CD4-positive, alpha-beta T cell treated with Interleukin-12 subunit alpha and Interleukin-12 subunit beta, for 1 hour (primary cell): ENCODE measurements at regions not wholly inside any gene's neighbourhood (a gene's known extent, or its start where the extent isn't known, plus 50 kb on each side); places are given as distances from the start of the nearest gene placed in this dataset.

ENCODE experiments used
- DNase-seq: peaks from one replicate; pipeline ENCODE4 v3.0.0-alpha.2; 2020

GRCh38 chr17:55668312-55668920, 54.2 kb downstream of the TMEM100 start:
- no peak for DNase-seq

DNA sequence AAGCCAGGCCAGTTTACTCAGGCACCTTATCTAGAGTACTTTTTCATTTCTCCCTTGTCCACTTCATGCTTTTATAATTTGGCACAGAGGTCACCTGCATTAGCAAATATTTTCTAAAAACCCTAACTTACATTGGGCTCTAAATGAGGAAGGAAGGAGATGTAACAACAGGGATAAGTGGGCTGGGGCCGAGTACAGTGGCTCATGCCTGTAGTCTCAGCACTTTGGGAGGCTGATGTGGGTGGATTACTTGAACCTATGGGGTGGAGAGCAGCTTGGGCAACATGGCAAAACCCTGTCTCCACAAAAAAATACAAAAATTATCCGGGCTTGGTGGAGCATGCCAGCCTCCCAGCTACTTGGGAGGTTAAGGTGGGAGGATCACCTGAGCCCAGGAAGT, 55.9 kb downstream of the TMEM100 start:
- no peak for DNase-seq

- DNase-seq, result no peak
These were observed 58.4 kb downstream of the TMEM100 start for GRCh38 chr17:55664287-55664686.

GRCh38 chr17:55663400-55663799, 59.3 kb downstream of the TMEM100 start:
- no peak for DNase-seq

GRCh38 chr17:55661963-55662834, 60.5 kb downstream of the TMEM100 start:
- no peak for DNase-seq

DNA sequence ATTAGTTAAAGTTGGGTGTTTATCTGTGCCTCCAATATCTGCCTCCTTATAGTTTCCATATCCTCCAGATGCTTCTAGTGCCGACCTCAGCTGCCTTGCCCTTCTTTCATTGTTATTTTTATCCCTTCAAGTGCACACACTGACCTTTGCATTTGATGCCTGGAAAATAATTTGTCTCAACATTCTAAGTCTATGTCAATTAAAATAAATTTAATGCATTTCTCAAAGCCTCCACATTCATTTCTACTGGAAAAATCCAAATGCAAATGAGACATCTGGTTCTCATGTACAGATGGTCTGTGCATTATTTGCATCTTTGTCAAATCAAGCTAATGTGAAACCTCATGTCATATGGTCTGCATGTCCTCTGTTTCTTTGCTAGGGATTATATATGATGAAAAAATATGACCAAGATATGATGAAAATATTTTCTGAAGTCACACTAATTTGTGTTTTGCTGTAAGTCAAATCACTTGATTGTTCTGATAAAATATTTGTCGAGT, 61.4 kb downstream of the TMEM100 start:
- DNase-seq, result no peak

GRCh38 chr17:55660178-55660886, 62.3 kb downstream of the TMEM100 start:
- DNase-seq, result no peak

DNA sequence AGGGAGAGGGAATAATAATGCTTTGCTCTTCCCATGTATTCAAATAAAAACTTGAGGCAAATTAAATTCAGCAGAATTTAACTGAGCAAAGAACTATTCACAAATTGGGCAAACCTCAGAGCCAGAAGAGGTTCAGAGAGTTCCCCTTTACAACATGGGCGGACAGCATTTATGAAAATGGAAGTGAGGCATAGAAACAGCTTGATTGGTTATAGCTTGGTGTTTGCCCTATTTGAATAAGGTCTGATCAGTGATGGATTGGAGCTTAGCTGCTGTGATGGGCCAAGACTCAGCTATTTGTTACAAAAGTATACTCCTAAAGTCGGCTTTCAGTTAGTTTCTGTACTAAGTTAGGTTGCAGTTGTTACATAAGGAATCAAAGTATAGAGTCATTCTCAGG, 63.0 kb downstream of the TMEM100 start:
- DNase-seq, result no peak

DNA sequence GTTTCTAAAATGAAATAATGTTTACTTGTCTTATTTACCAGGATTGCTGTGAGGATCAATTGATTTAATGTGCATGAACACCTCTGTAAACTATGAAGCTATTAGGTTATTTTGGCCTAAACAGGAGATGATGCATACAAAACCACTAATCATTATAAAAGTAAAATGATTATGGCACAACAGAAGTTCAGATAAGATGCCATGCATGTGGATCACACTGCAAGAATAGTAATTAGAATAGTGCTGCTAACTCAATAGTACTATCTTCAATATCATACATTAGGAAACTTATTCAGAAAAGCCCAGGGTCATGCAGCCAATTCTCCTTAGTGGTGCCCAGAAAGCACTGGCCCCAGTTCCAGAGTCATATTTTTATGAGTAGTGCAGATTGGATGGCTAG, 66.9 kb downstream of the TMEM100 start:
- no peak for DNase-seq

DNA sequence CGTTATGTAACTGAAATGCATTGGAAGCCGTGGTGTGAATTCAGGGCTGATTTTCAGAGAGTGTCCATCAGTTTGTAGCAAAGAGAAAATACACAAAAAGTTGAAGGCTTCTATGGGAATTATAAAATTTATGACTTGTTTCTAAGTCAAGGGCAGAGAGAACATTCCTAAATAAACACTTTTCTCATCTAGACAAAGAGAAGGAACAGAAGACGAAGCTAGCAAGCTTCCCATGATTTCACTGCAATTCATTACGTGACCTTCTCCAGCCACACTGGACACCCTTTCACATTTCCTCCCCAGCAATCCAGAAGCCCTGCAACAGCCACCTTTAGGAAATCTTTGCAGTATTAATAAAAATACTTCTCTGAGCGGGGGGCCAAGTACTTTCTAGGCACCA, 67.8 kb downstream of the TMEM100 start:
- no peak for DNase-seq

- DNase-seq, result no peak
These were observed 68.6 kb downstream of the TMEM100 start for GRCh38 chr17:55654022-55654421.

DNA sequence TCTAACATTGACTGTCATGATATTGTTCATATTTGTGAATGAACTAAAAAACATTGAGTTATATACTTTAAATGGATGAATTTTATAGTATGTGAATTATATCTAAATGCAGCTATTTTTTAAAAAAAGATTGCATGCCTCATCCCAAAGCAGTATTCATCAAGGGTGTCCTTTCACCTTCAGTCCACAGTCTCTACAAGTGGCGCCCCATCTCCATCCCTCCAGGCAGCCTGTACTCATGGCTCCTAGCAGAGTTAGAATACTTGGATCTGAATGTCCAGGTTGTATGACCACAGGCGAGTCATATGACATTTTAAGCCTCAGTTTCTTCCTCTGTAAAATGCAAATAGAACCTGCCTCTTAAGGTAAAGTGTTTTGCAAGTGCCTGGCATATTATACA, 69.8 kb downstream of the TMEM100 start:
- DNase-seq, result no peak

GRCh38 chr17:55652114-55652823, 70.4 kb downstream of the TMEM100 start:
- DNase-seq, result no peak

GRCh38 chr17:55649957-55650597, 72.6 kb downstream of the TMEM100 start:
- no peak for DNase-seq

GRCh38 chr17:55648086-55648485, 74.6 kb downstream of the TMEM100 start:
- no peak for DNase-seq

DNA sequence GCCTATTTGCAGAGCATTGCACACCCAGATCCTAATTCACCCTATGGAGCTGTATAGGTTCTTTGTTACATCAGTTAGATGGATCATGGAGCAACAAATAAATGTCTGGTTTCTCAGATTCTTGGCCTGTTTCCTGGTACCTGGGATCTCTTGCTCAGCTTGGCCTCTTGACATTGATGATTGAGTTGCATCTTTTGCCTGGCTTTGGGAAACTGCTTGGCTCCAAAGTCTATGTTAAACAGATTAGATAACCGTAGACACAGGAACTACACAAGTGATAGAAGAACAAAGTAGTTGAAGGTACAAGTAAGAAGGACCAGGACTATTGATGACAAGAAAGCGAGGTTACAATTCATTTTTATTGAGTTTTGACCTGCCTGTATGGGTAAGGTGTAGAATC, 77.3 kb downstream of the TMEM100 start:
- no peak for DNase-seq

DNA sequence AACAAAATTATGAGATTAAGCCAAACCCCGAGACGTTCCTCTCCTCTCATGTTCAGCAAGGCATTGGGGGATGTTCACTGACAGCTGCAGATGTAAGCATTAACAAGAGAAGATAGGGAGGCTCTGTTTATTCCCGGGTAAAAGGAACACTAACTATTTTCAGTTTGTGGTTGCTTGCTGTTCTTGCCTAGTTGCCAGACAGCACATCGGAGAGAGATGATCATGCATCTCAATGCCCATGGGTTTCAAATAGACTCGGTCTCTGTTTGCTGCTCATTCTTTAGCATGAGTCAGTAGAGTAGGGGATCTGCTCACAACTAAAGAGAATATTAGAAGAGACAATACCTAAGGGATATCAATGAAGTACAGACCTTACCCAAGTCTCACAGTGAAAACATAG, 78.3 kb downstream of the TMEM100 start:
- DNase-seq, result no peak

GRCh38 chr17:55642741-55643140, 79.9 kb downstream of the TMEM100 start:
- DNase-seq, result no peak

DNA sequence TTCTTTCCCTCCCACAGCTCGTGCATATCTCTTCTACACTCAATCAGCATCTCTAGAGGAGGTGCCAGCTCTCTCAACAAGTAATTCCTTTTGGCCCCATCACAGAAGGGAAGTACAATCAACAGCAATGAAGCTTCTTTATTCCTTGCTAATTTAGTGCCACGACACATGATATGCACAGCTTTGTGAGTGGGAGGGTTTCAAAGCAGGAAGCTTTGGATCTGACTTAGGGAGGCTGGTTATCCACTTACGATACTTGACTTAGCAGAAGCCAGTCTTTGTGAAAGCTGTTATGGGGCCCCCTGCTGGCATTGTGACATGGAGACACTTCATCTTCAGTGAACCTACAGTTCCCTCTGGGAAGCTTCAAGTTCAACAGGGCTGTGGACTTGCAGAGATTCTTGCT, 81.0 kb downstream of the TMEM100 start:
- DNase-seq, result peak; percentile 13

DNA sequence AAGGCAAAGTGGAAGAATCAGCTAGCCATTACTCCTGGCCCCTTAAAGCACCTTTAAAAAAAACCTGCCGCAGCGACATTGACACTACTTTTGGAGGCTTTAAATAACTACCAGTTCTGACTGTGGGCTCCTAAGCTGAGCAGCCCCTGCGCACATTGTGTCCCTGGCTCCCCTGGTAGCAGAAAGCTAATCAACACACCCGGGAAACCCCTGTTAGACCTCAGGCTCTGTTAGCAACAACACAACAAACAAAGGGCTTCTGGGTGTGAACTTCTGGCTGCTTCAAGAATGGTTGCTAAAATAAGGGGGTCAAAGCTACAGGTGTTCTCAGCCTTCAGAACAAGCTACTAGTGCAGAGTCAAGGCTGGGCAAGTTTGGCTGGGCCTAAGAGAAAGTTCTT, 83.6 kb downstream of the TMEM100 start:
- DNase-seq, result no peak

- DNase-seq, result no peak
These were observed 87.3 kb downstream of the TMEM100 start for GRCh38 chr17:55635253-55635914.

GRCh38 chr17:55634702-55635101, 88.0 kb downstream of the TMEM100 start:
- DNase-seq, result no peak
